HG02588 (cell line): ENCODE measurements at regions not wholly inside any gene's neighbourhood (a gene's known extent, or its start where the extent isn't known, plus 50 kb on each side); places are given as distances from the start of the nearest gene placed in this dataset.

ENCODE experiments used
- ATAC-seq: cut with Tn5 transposase; IDR thresholded peaks from one replicate; pipeline ENCODE4 v1.9.1; 2021; ENCODE audit warnings: mild to moderate bottlenecking, moderate library complexity; ENCODE audit not compliant: unreplicated experiment

GRCh38 chr2:111716905-111717775, 166.9 kb downstream of the ANAPC1 start:
- ATAC-seq: no peak
